DOHH2 (cell line): ENCODE measurements at regions not wholly inside any gene's neighbourhood (a gene's known extent, or its start where the extent isn't known, plus 50 kb on each side); places are given as distances from the start of the nearest gene placed in this dataset.

Experiments used
- EZH2phosphoT487 ChIP-seq: fragments of 200-600 bp; sonication (generic); IDR thresholded peaks from 2 replicates; pipeline ENCODE4 v1.6.1; 2017; ENCODE audit warnings: borderline replicate concordance, mild to moderate bottlenecking, antibody characterized with exemption, low read length, moderate library complexity, mixed read lengths
- TF ChIP-seq, protein P1 (sequence below): fragments of 200-600 bp; sonication (generic); IDR thresholded peaks from one replicate; pipeline ENCODE4 v1.5.1; 2014; ENCODE audit warnings: antibody characterized with exemption, mild to moderate bottlenecking, low read depth, low read length; ENCODE audit not compliant: poor library complexity, severe bottlenecking

- TF ChIP-seq, protein P1, sequence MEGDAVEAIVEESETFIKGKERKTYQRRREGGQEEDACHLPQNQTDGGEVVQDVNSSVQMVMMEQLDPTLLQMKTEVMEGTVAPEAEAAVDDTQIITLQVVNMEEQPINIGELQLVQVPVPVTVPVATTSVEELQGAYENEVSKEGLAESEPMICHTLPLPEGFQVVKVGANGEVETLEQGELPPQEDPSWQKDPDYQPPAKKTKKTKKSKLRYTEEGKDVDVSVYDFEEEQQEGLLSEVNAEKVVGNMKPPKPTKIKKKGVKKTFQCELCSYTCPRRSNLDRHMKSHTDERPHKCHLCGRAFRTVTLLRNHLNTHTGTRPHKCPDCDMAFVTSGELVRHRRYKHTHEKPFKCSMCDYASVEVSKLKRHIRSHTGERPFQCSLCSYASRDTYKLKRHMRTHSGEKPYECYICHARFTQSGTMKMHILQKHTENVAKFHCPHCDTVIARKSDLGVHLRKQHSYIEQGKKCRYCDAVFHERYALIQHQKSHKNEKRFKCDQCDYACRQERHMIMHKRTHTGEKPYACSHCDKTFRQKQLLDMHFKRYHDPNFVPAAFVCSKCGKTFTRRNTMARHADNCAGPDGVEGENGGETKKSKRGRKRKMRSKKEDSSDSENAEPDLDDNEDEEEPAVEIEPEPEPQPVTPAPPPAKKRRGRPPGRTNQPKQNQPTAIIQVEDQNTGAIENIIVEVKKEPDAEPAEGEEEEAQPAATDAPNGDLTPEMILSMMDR = no peak
- no peak for TF ChIP-seq EZH2phosphoT487
These were observed 283.5 kb upstream of the NFE2L3 start for GRCh38 chr7:25868509-25868908.
